GM23338 (cell line): ENCODE measurements at regions not wholly inside any gene's neighbourhood (a gene's known extent, or its start where the extent isn't known, plus 50 kb on each side); places are given as distances from the start of the nearest gene placed in this dataset.

Experiments
- CTCF ChIP-seq, 2 experiments: fragments of 200-600 bp in 1 of 2; sonication (generic) in 1 of 2; conservative IDR thresholded peaks; 2 replicates each; pipeline versions ENCODE4 v1.5.1 to v1.6.1; 2016 to 2017; ENCODE audit warnings: antibody characterized with exemption in 2 of 2, low read depth in 2 of 2, mild to moderate bottlenecking in 2 of 2, moderate library complexity in 1 of 2
- EZH2 ChIP-seq: fragments of 200-600 bp; sonication (generic); IDR thresholded peaks from one replicate; pipeline ENCODE4 v1.8.0; 2017; ENCODE audit warnings: antibody characterized with exemption, mild to moderate bottlenecking, low read depth; ENCODE audit not compliant: unreplicated experiment
- POLR2AphosphoS5 ChIP-seq: IDR thresholded peaks from 2 replicates; pipeline ENCODE4 v1.6.1; 2016; ENCODE audit warnings: antibody characterized with exemption, low read depth

- TF ChIP-seq POLR2AphosphoS5 (no peak), EZH2 (no peak), CTCF (conservative IDR thresholded peaks at IDR 0.05; ENCODE audit: low read depth in 2 of 2) (no peak)
Measured at GRCh38 chr7:22653951-22654350, 73.0 kb upstream of the IL6 start.
